Naive thymus-derived CD4-positive, alpha-beta T cell (primary cell): ENCODE measurements at regions not wholly inside any gene's neighbourhood (a gene's known extent, or its start where the extent isn't known, plus 50 kb on each side); places are given as distances from the start of the nearest gene placed in this dataset.

ENCODE experiments used
- ATAC-seq: fragments of 150-1000 bp; cut with Tn5 transposase; 2 replicates; pipeline ENCODE4 v1.10.0; 2021; ENCODE audit warnings: mild to moderate bottlenecking, moderate library complexity
- CTCF ChIA-PET: fragments of 350-600 bp; sonication (Branson Sonifier 250); formaldehyde crosslinking; loops from one replicate; lab custom pipeline; 2021; ENCODE audit warnings: antibody characterized with exemption; lab: Charles Lee
- POLR2A ChIA-PET: fragments of 350-600 bp; sonication (Branson Sonifier 250); formaldehyde crosslinking; loops from one replicate; lab custom pipeline; 2021; ENCODE audit warnings: antibody characterized with exemption, inconsistent platforms; lab: Charles Lee
- DNase-seq, 9 donors: peaks; one replicate each; pipeline versions ENCODE4 v3.0.0 to v3.0.0-alpha.2; 2020 to 2022; ENCODE audit warnings: mixed read lengths in 1 of 9
- H3K27ac ChIP-seq: one replicate; pipeline ENCODE4 v1.7.0; 2013; ENCODE audit warnings: mild to moderate bottlenecking, low read depth, low read length, moderate library complexity
- H3K27me3 ChIP-seq, 2 donors: one replicate each; pipeline ENCODE4 v1.7.0; 2013; ENCODE audit warnings: low read length in 2 of 2, mild to moderate bottlenecking in 2 of 2, moderate library complexity in 2 of 2; ENCODE audit not compliant: control insufficient read depth in 2 of 2, insufficient read depth in 2 of 2
- H3K36me3 ChIP-seq, 3 experiments: 1 replicate in 2 of 3; 2 replicates in 1 of 3; pipeline ENCODE4 v1.7.0; 2013; ENCODE audit warnings: low read length in 3 of 3, mild to moderate bottlenecking in 3 of 3, moderate library complexity in 1 of 3; ENCODE audit not compliant: insufficient read depth in 3 of 3, control insufficient read depth in 2 of 3
- H3K4me1 ChIP-seq, 2 donors: one replicate each; pipeline ENCODE4 v1.7.0; 2013; ENCODE audit warnings: low read length in 2 of 2, mild to moderate bottlenecking in 2 of 2, moderate library complexity in 1 of 2; ENCODE audit not compliant: control insufficient read depth in 2 of 2, insufficient read depth in 2 of 2
- H3K4me3 ChIP-seq: 2 replicates; pipeline ENCODE4 v1.7.0; 2013; ENCODE audit warnings: mild to moderate bottlenecking, low read length
- H3K9me3 ChIP-seq, 3 experiments: 1 replicate in 2 of 3; 2 replicates in 1 of 3; pipeline ENCODE4 v1.7.0; 2013; ENCODE audit warnings: low read length in 3 of 3; ENCODE audit not compliant: control insufficient read depth in 2 of 3
- H3K27ac Mint-ChIP-seq, 9 donors: one replicate each; pipeline ENCODE4 v1.8.0; 2020 to 2022; ENCODE audit warnings: mixed read lengths in 9 of 9, mild to moderate bottlenecking in 8 of 9, moderate library complexity in 5 of 9, inconsistent platforms in 2 of 9
- H3K27me3 Mint-ChIP-seq, 5 donors: one replicate each; pipeline ENCODE4 v1.8.0; 2021 to 2022; ENCODE audit warnings: mixed read lengths in 5 of 5, mild to moderate bottlenecking in 1 of 5
- H3K36me3 Mint-ChIP-seq, 5 donors: one replicate each; pipeline ENCODE4 v1.8.0; 2020 to 2022; ENCODE audit warnings: mixed read lengths in 5 of 5, mild to moderate bottlenecking in 3 of 5, inconsistent platforms in 1 of 5
- H3K4me1 Mint-ChIP-seq, 7 donors: one replicate each; pipeline ENCODE4 v1.8.0; 2020 to 2022; ENCODE audit warnings: mixed read lengths in 7 of 7, mild to moderate bottlenecking in 3 of 7, inconsistent platforms in 1 of 7
- H3K4me3 Mint-ChIP-seq, 10 donors: one replicate each; pipeline ENCODE4 v1.8.0; 2020 to 2022; ENCODE audit warnings: mild to moderate bottlenecking in 10 of 10, mixed read lengths in 10 of 10, moderate library complexity in 6 of 10, inconsistent platforms in 2 of 10
- H3K9me3 Mint-ChIP-seq, 11 donors: one replicate each; pipeline ENCODE4 v1.8.0; 2020 to 2022; ENCODE audit warnings: mixed read lengths in 11 of 11, mild to moderate bottlenecking in 4 of 11, inconsistent platforms in 1 of 11, moderate library complexity in 1 of 11
- intact Hi-C, 2 donors: fragments of 100-400 bp; cut with micrococcal nuclease; formaldehyde crosslinking; loops; one replicate each; pipeline ENCODE4 v1.15.1; 2023

DNA sequence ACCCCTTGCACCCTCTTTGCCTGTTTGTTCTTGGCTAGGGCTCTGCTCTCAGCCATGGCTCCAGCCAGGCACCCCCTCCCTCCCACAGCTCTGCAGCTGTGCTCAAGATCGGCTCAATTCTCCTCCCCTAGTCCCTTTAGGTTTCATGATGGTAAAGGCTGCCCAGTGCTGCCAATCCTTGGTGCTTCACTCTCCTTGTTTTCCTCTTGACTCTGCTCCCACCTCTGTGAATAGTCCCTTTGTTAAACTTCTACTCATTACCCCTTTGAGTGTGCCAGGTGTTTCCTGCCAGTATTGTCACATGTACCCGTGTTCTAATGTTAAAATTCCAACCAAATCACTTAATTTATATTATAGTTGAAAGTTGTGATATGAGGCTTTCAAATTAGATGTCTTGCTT, 101.0 kb upstream of the CERS6 start:
- Histone ChIP-seq H3K4me3 (no peak overlapping the region), H3K4me1 (peaks cover 0 to 15% of the 10 kb centered on the region in 2 donors), H3K27ac (no peak overlapping the region), H3K9me3 (no peaks in the 10 kb centered on the region), H3K36me3 (no peaks in the 10 kb centered on the region), H3K27me3 (no peaks in the 10 kb centered on the region)
- H3K9me3 Mint-ChIP-seq, result peaks cover 0 to 7% (median 1%) of the 10 kb centered on the region in 11 donors
- POLR2A ChIA-PET, result no interaction called here
- peaks cover 0 to 25% (median 0%) of the 10 kb centered on the region in 5 donors for H3K27me3 Mint-ChIP-seq
- H3K27ac Mint-ChIP-seq, result peak overlapping the region in 5 of 9 donors; percentile 1 to 86 (median 16)
- ATAC-seq (no peak), DNase-seq (no peak)
- H3K36me3 Mint-ChIP-seq, result peaks cover 0 to 5% (median 0%) of the 10 kb centered on the region in 5 donors
- intact Hi-C loops, result loop anchor here in 1 of 2 donors (2.0 kb wide), 1 partner anchor 136 kb away; no protein-coding TSS in a partner anchor
- peak overlapping the region in 7 of 10 donors; percentile 9 to 70 (median 16) for H3K4me3 Mint-ChIP-seq
- CTCF ChIA-PET, result interaction anchor here (0.8 kb wide), 1 partner anchor 10 kb away, joined by 3 read pairs; no protein-coding TSS in a partner anchor
- peaks cover 18 to 48% (median 37%) of the 10 kb centered on the region in 7 donors for H3K4me1 Mint-ChIP-seq

DNA sequence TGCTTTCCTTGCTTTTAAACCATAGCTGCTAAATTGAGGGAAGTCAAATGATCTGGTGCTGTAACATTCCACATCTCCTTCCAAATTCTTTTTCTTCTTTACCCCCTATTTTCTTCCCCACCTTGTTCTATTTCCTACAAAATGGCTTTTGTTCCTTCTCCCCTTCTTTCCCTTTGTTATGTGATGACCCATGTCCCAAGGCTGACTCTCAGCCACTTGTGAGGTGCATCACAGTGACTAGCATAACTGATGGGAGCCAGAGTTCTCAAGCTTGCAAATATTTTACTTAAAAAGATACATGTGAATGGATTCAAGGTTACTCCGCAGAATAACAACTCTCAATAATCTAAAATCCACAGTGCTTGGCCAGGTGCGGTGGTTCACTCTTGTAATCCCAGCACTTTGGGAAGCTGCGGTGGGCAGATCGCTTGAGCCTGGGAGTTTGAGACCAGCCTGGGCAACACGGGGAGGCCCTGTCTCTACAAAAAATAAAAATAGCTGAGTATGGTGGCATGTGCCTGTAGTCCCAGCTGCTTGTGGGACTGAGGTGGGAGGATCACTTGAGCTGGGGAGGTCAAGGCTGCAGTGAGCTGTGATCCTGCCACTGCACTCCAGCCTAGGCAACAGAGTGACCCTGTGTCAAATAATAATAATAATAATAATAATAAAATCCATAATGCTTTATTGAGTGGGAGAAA, 100.1 kb upstream of the CERS6 start:
- Mint-ChIP-seq H3K9me3 (peaks cover 0 to 7% (median 2%) of the 10 kb centered on the region in 11 donors), H3K4me3 (peak overlapping the region in 1 of 10 donors; percentile 39), H3K27ac (peak overlapping the region in 2 of 9 donors; percentile 28 to 48), H3K27me3 (peaks cover 0 to 20% (median 0%) of the 10 kb centered on the region in 5 donors), H3K36me3 (peaks cover 0 to 5% (median 0%) of the 10 kb centered on the region in 5 donors), H3K4me1 (peaks cover 18 to 48% (median 37%) of the 10 kb centered on the region in 7 donors)
- H3K36me3 ChIP-seq, result no peaks in the 10 kb centered on the region
- ChIA-PET CTCF (interaction anchor here (0.6 to 0.8 kb wide), 4 partner anchors 11 to 404 kb away, joined by 3 read pairs; no protein-coding TSS in a partner anchor), POLR2A (no interaction called here)
- no peak overlapping the region for H3K4me3 ChIP-seq
- DNase-seq (no peak), ATAC-seq (no peak)
- H3K9me3 ChIP-seq, result no peaks in the 10 kb centered on the region
- no peak overlapping the region for H3K27ac ChIP-seq
- H3K4me1 ChIP-seq, result peaks cover 0 to 15% of the 10 kb centered on the region in 2 donors
- no peaks in the 10 kb centered on the region for H3K27me3 ChIP-seq
- intact Hi-C loops, result loop anchor here in 1 of 2 donors (2.0 kb wide), 1 partner anchor 135 kb away; no protein-coding TSS in a partner anchor

DNA sequence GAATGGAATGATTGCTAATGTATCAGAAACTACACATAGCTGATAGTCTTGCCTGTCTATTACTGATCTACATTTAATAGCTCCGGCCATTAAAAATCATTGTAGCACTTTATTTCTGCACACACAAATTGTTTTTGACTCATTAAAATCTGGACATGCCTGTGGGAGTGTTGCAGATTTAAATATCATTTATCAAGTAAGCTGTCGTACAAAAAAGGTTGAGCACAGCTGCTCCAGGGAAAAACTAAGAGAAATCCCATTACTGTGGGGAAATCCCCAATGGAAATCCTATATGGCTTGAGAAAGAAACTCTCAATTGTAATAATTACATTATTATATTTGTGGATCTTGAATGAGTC, 99.6 kb upstream of the CERS6 start:
- Mint-ChIP-seq H3K9me3 (peaks cover 0 to 7% (median 2%) of the 10 kb centered on the region in 11 donors), H3K36me3 (peaks cover 0 to 5% (median 1%) of the 10 kb centered on the region in 5 donors), H3K27ac (no peak overlapping the region), H3K4me1 (peaks cover 18 to 48% (median 37%) of the 10 kb centered on the region in 7 donors), H3K4me3 (no peak overlapping the region), H3K27me3 (peaks cover 0 to 19% (median 0%) of the 10 kb centered on the region in 5 donors)
- H3K4me3 ChIP-seq, result no peak overlapping the region
- H3K4me1 ChIP-seq, result peaks cover 0 to 15% of the 10 kb centered on the region in 2 donors
- ChIA-PET CTCF (interaction anchor here (0.6 to 0.7 kb wide), 2 partner anchors 160 to 403 kb away, joined by 3 read pairs; no protein-coding TSS in a partner anchor), POLR2A (no interaction called here)
- intact Hi-C loops, result no loop called here
- no peak overlapping the region for H3K27ac ChIP-seq
- H3K9me3 ChIP-seq, result no peaks in the 10 kb centered on the region
- DNase-seq, result no peak
- H3K36me3 ChIP-seq, result no peaks in the 10 kb centered on the region
- no peak for ATAC-seq
- no peaks in the 10 kb centered on the region for H3K27me3 ChIP-seq

DNA sequence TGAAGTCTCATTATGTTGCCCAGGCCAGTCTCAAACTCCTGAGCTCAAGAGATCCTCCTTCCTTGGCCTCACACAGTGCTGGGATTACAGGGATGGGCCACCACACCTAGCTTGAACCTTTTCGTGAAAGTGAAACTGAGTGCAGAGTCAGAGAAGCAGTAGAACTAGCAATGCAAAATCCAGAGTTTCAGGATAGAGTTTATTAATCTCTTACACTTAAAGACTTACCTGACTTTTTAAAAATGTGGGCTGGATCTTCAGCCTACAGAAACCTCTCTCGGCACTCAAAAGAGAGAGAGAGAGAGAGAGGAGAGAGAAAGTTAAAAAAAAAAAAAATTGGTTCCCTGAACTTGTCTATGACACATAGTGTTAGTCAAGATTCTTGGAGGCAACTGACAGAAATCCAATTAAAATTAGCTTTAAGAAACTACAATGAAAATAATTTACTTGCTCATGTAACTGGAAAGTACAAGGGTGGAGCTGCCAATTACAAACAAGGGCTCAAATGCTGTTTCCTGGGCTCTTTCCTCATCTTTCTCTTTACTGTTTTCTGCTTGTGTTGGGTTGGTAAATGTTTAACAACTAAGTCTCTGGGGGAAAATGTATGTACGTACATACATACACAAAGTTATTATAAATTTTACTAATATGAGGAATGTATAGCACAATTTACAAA, 98.1 kb upstream of the CERS6 start:
- peak overlapping the region in 2 of 9 donors; percentile 32 to 55 for H3K27ac Mint-ChIP-seq
- H3K4me3 ChIP-seq, result no peak overlapping the region
- DNase-seq (no peak), ATAC-seq (no peak)
- peaks cover 0 to 6% (median 4%) of the 10 kb centered on the region in 5 donors for H3K36me3 Mint-ChIP-seq
- POLR2A ChIA-PET, result interaction anchor here (0.7 kb wide), 1 partner anchor 12 kb away, joined by 3 read pairs; no protein-coding TSS in a partner anchor
- peaks cover 0 to 13% (median 0%) of the 10 kb centered on the region in 5 donors for H3K27me3 Mint-ChIP-seq
- H3K27ac ChIP-seq, result no peak overlapping the region
- peak overlapping the region in 7 of 10 donors; percentile 22 to 48 (median 29) for H3K4me3 Mint-ChIP-seq
- peaks cover 0 to 15% of the 10 kb centered on the region in 2 donors for H3K4me1 ChIP-seq
- H3K9me3 ChIP-seq, result no peaks in the 10 kb centered on the region
- peaks cover 18 to 48% (median 37%) of the 10 kb centered on the region in 7 donors for H3K4me1 Mint-ChIP-seq
- no peaks in the 10 kb centered on the region for H3K27me3 ChIP-seq
- H3K9me3 Mint-ChIP-seq, result peaks cover 0 to 9% (median 3%) of the 10 kb centered on the region in 11 donors
- intact Hi-C loops, result no loop called here
- no peaks in the 10 kb centered on the region for H3K36me3 ChIP-seq
- CTCF ChIA-PET, result interaction anchor here (1.5 kb wide), 1 partner anchor 13 kb away, joined by 5 read pairs; no protein-coding TSS in a partner anchor

DNA sequence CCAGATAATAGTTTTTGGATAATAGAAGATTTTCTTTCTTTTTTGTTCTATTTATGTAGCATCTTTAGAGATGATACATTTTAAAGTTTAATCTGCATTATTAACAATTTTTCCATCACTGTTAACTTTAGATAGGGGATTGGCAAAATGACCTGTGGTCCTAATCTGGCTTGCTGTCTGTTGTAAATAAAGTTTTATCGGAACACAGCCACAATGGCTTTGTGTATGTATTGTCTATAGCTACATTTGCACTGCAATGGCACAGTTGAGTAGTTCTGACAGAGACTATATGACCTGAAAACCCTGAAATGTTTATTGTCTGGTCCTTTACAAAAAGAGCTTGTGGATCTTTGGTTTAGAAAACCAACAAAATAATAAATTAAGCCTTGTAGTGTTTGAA, 97.0 kb upstream of the CERS6 start:
- Mint-ChIP-seq H3K27me3 (peaks cover 0 to 5% (median 0%) of the 10 kb centered on the region in 5 donors), H3K4me3 (peak overlapping the region in 2 of 10 donors; percentile 29 to 48), H3K36me3 (peaks cover 0 to 6% (median 4%) of the 10 kb centered on the region in 5 donors), H3K4me1 (peaks cover 18 to 43% (median 37%) of the 10 kb centered on the region in 7 donors), H3K27ac (peak overlapping the region in 3 of 9 donors; percentile 13 to 55 (median 13)), H3K9me3 (peaks cover 0 to 3% (median 0%) of the 10 kb centered on the region in 11 donors)
- Histone ChIP-seq H3K27me3 (no peaks in the 10 kb centered on the region), H3K9me3 (no peaks in the 10 kb centered on the region), H3K4me3 (no peak overlapping the region), H3K27ac (no peak overlapping the region), H3K36me3 (no peaks in the 10 kb centered on the region), H3K4me1 (peaks cover 0 to 15% of the 10 kb centered on the region in 2 donors)
- ATAC-seq, result no peak
- DNase-seq, result no peak
- ChIA-PET CTCF (no interaction called here), POLR2A (no interaction called here)
- intact Hi-C loops, result no loop called here

DNA sequence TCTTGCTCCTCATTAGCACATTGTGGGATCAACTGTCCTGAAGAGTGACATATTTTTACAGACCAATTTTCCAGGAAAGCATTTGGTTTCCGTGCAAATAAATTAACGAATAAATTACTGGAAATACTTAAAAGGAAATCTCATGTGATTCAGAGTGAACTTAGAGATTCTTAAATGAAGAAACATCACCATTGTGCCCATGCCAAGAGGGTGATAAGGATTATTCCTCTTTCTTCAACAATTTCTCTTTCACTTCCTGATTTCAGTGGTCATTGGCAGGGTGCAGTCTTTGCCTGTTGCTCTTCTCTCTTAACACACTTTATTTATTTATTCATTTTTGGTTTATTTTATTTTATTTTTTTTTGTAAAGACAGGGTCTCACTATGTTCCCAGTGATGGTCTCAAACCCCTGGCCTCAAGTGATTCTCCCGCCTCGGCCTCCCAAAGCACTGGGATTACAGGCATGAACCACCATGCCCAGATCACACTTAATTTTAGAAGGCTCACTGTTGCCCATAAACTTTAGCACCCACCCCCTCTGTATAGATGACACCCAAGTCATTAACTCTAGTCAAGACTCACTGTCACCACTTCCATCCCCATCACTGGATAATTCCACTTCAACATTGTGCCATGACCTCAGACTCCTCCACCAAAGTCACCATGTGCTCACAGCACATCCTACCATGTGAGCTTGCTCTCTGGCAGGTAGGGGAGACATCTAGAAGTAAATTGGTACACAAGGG, 92.6 kb upstream of the CERS6 start:
- Histone ChIP-seq H3K4me1 (peaks cover 0 to 4% of the 10 kb centered on the region in 2 donors), H3K27me3 (no peaks in the 10 kb centered on the region), H3K27ac (no peak overlapping the region), H3K9me3 (no peaks in the 10 kb centered on the region), H3K4me3 (no peak overlapping the region), H3K36me3 (no peaks in the 10 kb centered on the region)
- CTCF ChIA-PET, result no interaction called here
- DNase-seq, result no peak
- H3K27ac Mint-ChIP-seq, result no peak overlapping the region
- H3K4me1 Mint-ChIP-seq, result peaks cover 0 to 8% (median 7%) of the 10 kb centered on the region in 7 donors
- intact Hi-C loops, result no loop called here
- peak; percentile 61 for ATAC-seq
- no peak overlapping the region for H3K4me3 Mint-ChIP-seq
- POLR2A ChIA-PET, result no interaction called here
- peaks cover 0 to 3% (median 0%) of the 10 kb centered on the region in 11 donors for H3K9me3 Mint-ChIP-seq
- H3K36me3 Mint-ChIP-seq, result peaks cover 0 to 6% (median 0%) of the 10 kb centered on the region in 5 donors
- no peaks in the 10 kb centered on the region for H3K27me3 Mint-ChIP-seq
